Uterus (tissue), 2 donors: ENCODE measurements at regions not wholly inside any gene's neighbourhood (a gene's known extent, or its start where the extent isn't known, plus 50 kb on each side); places are given as distances from the start of the nearest gene placed in this dataset.

Source experiments
- POLR2A ChIP-seq, 2 donors: fragments of 450-650 bp; IDR thresholded peaks; one replicate each; pipeline ENCODE4 v1.6.1; 2016; ENCODE audit warnings: antibody characterized with exemption in 2 of 2, mild to moderate bottlenecking in 1 of 2, moderate library complexity in 1 of 2
- TF ChIP-seq, protein P1 (sequence below), 4 experiments: fragments of 200-600 bp in 2 of 4; fragments of 450-650 bp in 2 of 4; sonication (generic) in 2 of 4; IDR thresholded peaks; one replicate each; pipeline ENCODE4 v1.5.1; 2016 to 2019; ENCODE audit warnings: antibody characterized with exemption in 4 of 4, mild to moderate bottlenecking in 2 of 4, moderate library complexity in 1 of 4

GRCh38 chr5:5983261-5983980, 394.9 kb downstream of the MED10 start:
- TF ChIP-seq, protein P1, sequence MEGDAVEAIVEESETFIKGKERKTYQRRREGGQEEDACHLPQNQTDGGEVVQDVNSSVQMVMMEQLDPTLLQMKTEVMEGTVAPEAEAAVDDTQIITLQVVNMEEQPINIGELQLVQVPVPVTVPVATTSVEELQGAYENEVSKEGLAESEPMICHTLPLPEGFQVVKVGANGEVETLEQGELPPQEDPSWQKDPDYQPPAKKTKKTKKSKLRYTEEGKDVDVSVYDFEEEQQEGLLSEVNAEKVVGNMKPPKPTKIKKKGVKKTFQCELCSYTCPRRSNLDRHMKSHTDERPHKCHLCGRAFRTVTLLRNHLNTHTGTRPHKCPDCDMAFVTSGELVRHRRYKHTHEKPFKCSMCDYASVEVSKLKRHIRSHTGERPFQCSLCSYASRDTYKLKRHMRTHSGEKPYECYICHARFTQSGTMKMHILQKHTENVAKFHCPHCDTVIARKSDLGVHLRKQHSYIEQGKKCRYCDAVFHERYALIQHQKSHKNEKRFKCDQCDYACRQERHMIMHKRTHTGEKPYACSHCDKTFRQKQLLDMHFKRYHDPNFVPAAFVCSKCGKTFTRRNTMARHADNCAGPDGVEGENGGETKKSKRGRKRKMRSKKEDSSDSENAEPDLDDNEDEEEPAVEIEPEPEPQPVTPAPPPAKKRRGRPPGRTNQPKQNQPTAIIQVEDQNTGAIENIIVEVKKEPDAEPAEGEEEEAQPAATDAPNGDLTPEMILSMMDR (IDR thresholded peaks at IDR 0.05) = no peak
- no peak for TF ChIP-seq POLR2A (IDR thresholded peaks at IDR 0.05)
